H1 (cell line): ENCODE measurements at regions not wholly inside any gene's neighbourhood (a gene's known extent, or its start where the extent isn't known, plus 50 kb on each side); places are given as distances from the start of the nearest gene placed in this dataset.

Experiments
- CTCF ChIA-PET: fragments of 300-600 bp; sonication (Branson Sonifier 250); formaldehyde crosslinking; loops from one replicate; lab custom pipeline; 2021; ENCODE audit not compliant: partially characterized antibody; lab: Charles Lee
- POLR2A ChIA-PET: fragments of 300-600 bp; sonication (Branson Sonifier 250); formaldehyde crosslinking; loops from one replicate; lab custom pipeline; 2021; ENCODE audit warnings: inconsistent platforms; ENCODE audit not compliant: partially characterized antibody; lab: Charles Lee
- DNase-seq, 2 experiments: peaks; one replicate each; pipeline versions ENCODE4 v3.0.0 to v3.0.0-alpha.2; 2010 to 2022; ENCODE audit warnings: low spot score in 2 of 2, low read depth in 1 of 2, mixed read lengths in 1 of 2
- FAIRE-seq: peaks from 2 replicates; lab custom pipeline; 2011; peaks lifted over from hg19 to GRCh38; lab: Jason Lieb, UNC
- H2AFZ ChIP-seq: 2 replicates; pipeline ENCODE4 v1.8.1; 2012; ENCODE audit warnings: low read length, inconsistent platforms
- H2AK5ac ChIP-seq: 2 replicates; pipeline ENCODE4 v1.6.1; 2013; ENCODE audit warnings: low read depth, low read length
- H2BK120ac ChIP-seq: replicated peaks from 2 replicates; pipeline ENCODE3; 2013; ENCODE audit warnings: low read depth, low read length, inconsistent platforms
- H2BK12ac ChIP-seq: 2 replicates; pipeline ENCODE4 v1.6.1; 2013; ENCODE audit warnings: low read depth, low read length
- H2BK15ac ChIP-seq: 2 replicates; pipeline ENCODE4 v1.6.1; 2013; ENCODE audit warnings: low read length
- H2BK20ac ChIP-seq: 2 replicates; pipeline ENCODE4 v1.6.1; 2013; ENCODE audit warnings: low read length
- H2BK5ac ChIP-seq: 2 replicates; pipeline ENCODE4 v1.6.1; 2013; ENCODE audit warnings: low read depth, low read length
- H3K14ac ChIP-seq: 2 replicates; pipeline ENCODE4 v1.6.1; 2013; ENCODE audit warnings: inconsistent platforms; ENCODE audit not compliant: insufficient read length
- H3K18ac ChIP-seq: 2 replicates; pipeline ENCODE4 v1.6.1; 2013; ENCODE audit warnings: low read length; ENCODE audit errors: extremely low read depth
- H3K23ac ChIP-seq: 2 replicates; pipeline ENCODE4 v1.6.1; 2013; ENCODE audit warnings: inconsistent platforms; ENCODE audit not compliant: insufficient read length
- H3K23me2 ChIP-seq: 2 replicates; pipeline ENCODE4 v1.6.1; 2013; ENCODE audit warnings: low read depth, low read length
- H3K27ac ChIP-seq: 2 replicates; pipeline ENCODE4 v1.6.1; 2011; ENCODE audit warnings: low read depth, low read length, inconsistent platforms
- H3K27me3 ChIP-seq, 4 experiments: replicated peaks in 1 of 4; 1 replicate in 1 of 4; 2 replicates in 3 of 4; pipeline versions ENCODE4 v1.6.1 to v1.8.1; 2011 to 2013; ENCODE audit warnings: low read length in 3 of 4, mild to moderate bottlenecking in 3 of 4, inconsistent platforms in 2 of 4, mixed read lengths in 2 of 4, moderate library complexity in 1 of 4; ENCODE audit not compliant: control insufficient read depth in 3 of 4, insufficient read depth in 3 of 4; ENCODE audit errors: extremely low read depth in 1 of 4
- H3K36me3 ChIP-seq, 4 experiments: 2 replicates each; pipeline versions ENCODE4 v1.6.1 to v1.8.1; 2011 to 2013; ENCODE audit warnings: mild to moderate bottlenecking in 4 of 4, low read length in 3 of 4, moderate library complexity in 2 of 4, control low read depth in 1 of 4, inconsistent platforms in 1 of 4; ENCODE audit not compliant: insufficient read depth in 4 of 4, control insufficient read depth in 2 of 4
- H3K4ac ChIP-seq: replicated peaks from 2 replicates; pipeline ENCODE3; 2013; ENCODE audit warnings: low read length, low read depth, mixed read lengths, inconsistent platforms; ENCODE audit not compliant: insufficient read length
- H3K4me1 ChIP-seq, 4 experiments: replicated peaks in 1 of 4; 1 replicate in 1 of 4; 2 replicates in 3 of 4; pipeline versions ENCODE4 v1.6.1 to v1.8.1; 2011 to 2013; ENCODE audit warnings: low read length in 3 of 4, inconsistent platforms in 2 of 4, mixed read lengths in 1 of 4; ENCODE audit not compliant: insufficient read depth in 4 of 4, control insufficient read depth in 3 of 4
- H3K4me2 ChIP-seq, 2 experiments: 2 replicates each; pipeline versions ENCODE4 v1.6.1 to v1.8.1; 2011 to 2013; ENCODE audit warnings: low read depth in 2 of 2, low read length in 2 of 2, control low read depth in 1 of 2, inconsistent platforms in 1 of 2, mild to moderate bottlenecking in 1 of 2; ENCODE audit not compliant: insufficient read depth in 1 of 2
- H3K4me3 ChIP-seq, 4 experiments: fragments of 200-600, 300-600 bp in 1 of 4; sonication (generic), shearing (Covaris generic), sonication (Bioruptor Twin) in 1 of 4; 2 replicates each; pipeline versions ENCODE4 v1.5.1 to v1.8.1; 2011 to 2016; ENCODE audit warnings: low read length in 4 of 4, low read depth in 3 of 4, control low read depth in 2 of 4, inconsistent platforms in 2 of 4, mild to moderate bottlenecking in 2 of 4, mixed read lengths in 1 of 4, moderate library complexity in 1 of 4; ENCODE audit not compliant: insufficient read depth in 2 of 4; ENCODE audit errors: extremely low read depth in 1 of 4
- H3K56ac ChIP-seq: replicated peaks from 2 replicates; pipeline ENCODE3; 2013; ENCODE audit warnings: low read depth, mild to moderate bottlenecking, mixed read lengths, low read length, inconsistent platforms; ENCODE audit not compliant: insufficient read length
- H3K79me1 ChIP-seq: 2 replicates; pipeline ENCODE4 v1.6.1; 2013; ENCODE audit warnings: low read depth, low read length, control low read depth
- H3K79me2 ChIP-seq, 2 experiments: 2 replicates each; pipeline versions ENCODE4 v1.6.1 to v1.8.1; 2012 to 2013; ENCODE audit warnings: low read length in 2 of 2, mild to moderate bottlenecking in 2 of 2, inconsistent platforms in 1 of 2; ENCODE audit not compliant: insufficient read depth in 2 of 2, control insufficient read depth in 1 of 2
- H3K9ac ChIP-seq, 4 experiments: replicated peaks in 1 of 4; 1 replicate in 1 of 4; 2 replicates in 3 of 4; pipeline versions ENCODE4 v1.6.1 to v1.8.1; 2011 to 2013; ENCODE audit warnings: low read depth in 3 of 4, low read length in 3 of 4, control low read depth in 2 of 4, mild to moderate bottlenecking in 2 of 4, moderate library complexity in 2 of 4, inconsistent platforms in 1 of 4; ENCODE audit errors: extremely low read depth in 1 of 4
- H3K9me3 ChIP-seq, 2 experiments: 2 replicates each; pipeline versions ENCODE4 v1.6.1 to v1.8.1; 2012 to 2013; ENCODE audit warnings: mild to moderate bottlenecking in 2 of 2, moderate library complexity in 2 of 2, control low read depth in 1 of 2, inconsistent platforms in 1 of 2, low read depth in 1 of 2, low read length in 1 of 2, mixed read lengths in 1 of 2; ENCODE audit not compliant: insufficient read depth in 2 of 2
- H4K20me1 ChIP-seq, 2 experiments: replicated peaks in 1 of 2; 2 replicates each; pipeline versions ENCODE3 to v1.8.1; 2011 to 2013; ENCODE audit warnings: inconsistent platforms in 2 of 2, low read length in 2 of 2, mild to moderate bottlenecking in 1 of 2; ENCODE audit not compliant: insufficient read depth in 2 of 2, control insufficient read depth in 1 of 2
- H4K5ac ChIP-seq: 2 replicates; pipeline ENCODE4 v1.6.1; 2013; ENCODE audit warnings: low read length, low read depth, mixed read lengths, inconsistent platforms; ENCODE audit not compliant: insufficient read length
- H4K8ac ChIP-seq: 2 replicates; pipeline ENCODE4 v1.8.0; 2013; ENCODE audit warnings: mild to moderate bottlenecking, moderate library complexity, low read length, inconsistent platforms; ENCODE audit not compliant: insufficient read depth; ENCODE audit errors: extremely low read depth
- H4K91ac ChIP-seq: replicated peaks from 2 replicates; pipeline ENCODE3; 2013; ENCODE audit warnings: low read length, mixed read lengths, inconsistent platforms; ENCODE audit not compliant: insufficient read length
- CREB1 ChIP-seq: IDR thresholded peaks from 2 replicates; pipeline ENCODE4 v1.6.1; 2012; ENCODE audit warnings: inconsistent platforms
- KDM5A ChIP-seq: fragments of 200-600 bp; IDR thresholded peaks from 2 replicates; pipeline ENCODE4 v1.7.1; 2012; ENCODE audit warnings: mild to moderate bottlenecking, low read length, inconsistent platforms, mixed read lengths
- MAFK ChIP-seq: IDR thresholded peaks from 2 replicates; pipeline ENCODE4 v1.6.1; 2012; ENCODE audit warnings: low read depth, mild to moderate bottlenecking, improper control_type of control experiment, low read length
- POLR2AphosphoS5 ChIP-seq: IDR thresholded peaks from 2 replicates; pipeline ENCODE4 v1.6.1; 2011; ENCODE audit warnings: low read depth, low read length
- RNF2 ChIP-seq: fragments of 200-900, 300-1000 bp; sonication (generic); IDR thresholded peaks from 2 replicates; pipeline ENCODE4 v1.7.1; 2016; ENCODE audit warnings: borderline replicate concordance, low read depth, mild to moderate bottlenecking, antibody characterized with exemption, low read length; ENCODE audit not compliant: poor library complexity, severe bottlenecking; ENCODE audit errors: missing control alignments
- RXRA ChIP-seq: IDR thresholded peaks from 2 replicates; pipeline ENCODE4 v1.6.1; 2011; ENCODE audit warnings: low read depth, mild to moderate bottlenecking, low read length, moderate library complexity; ENCODE audit not compliant: insufficient read depth
- SIX5 ChIP-seq: IDR thresholded peaks from 2 replicates; pipeline ENCODE4 v1.6.1; 2011; ENCODE audit warnings: mild to moderate bottlenecking, low read depth, low read length
- SP4 ChIP-seq: IDR thresholded peaks from 2 replicates; pipeline ENCODE4 v1.6.1; 2012; ENCODE audit warnings: low read length, inconsistent platforms
- SRF ChIP-seq: IDR thresholded peaks from 2 replicates; pipeline ENCODE4 v1.6.1; 2011; ENCODE audit warnings: mild to moderate bottlenecking, low read depth, low read length, moderate library complexity
- WGBS, 2 experiments: shearing (Covaris generic) in 1 of 2; methylation state at CpG; one replicate each; pipeline versions ENCODE4 v1.1.6 to v1.1.7; 2013 to 2015; ENCODE audit warnings: low lambda C conversion rate in 2 of 2, mixed read lengths in 2 of 2, inconsistent platforms in 1 of 2, low coverage in 1 of 2, missing lambda C conversion rate in 1 of 2; ENCODE audit not compliant: insufficient replicate concordance in 2 of 2, insufficient coverage in 1 of 2, insufficient read length in 1 of 2; ENCODE audit errors: extremely low coverage in 1 of 2, missing lambda C conversion rate in 1 of 2; 5-methylcytosine and 5-hydroxymethylcytosine counted together
- TF ChIP-seq, protein P1 (sequence below), 3 experiments: IDR thresholded peaks; 1 replicate in 2 of 3; 2 replicates in 1 of 3; pipeline versions ENCODE4 v1.5.1 to v1.6.1; 2011; ENCODE audit warnings: low read length in 3 of 3, mild to moderate bottlenecking in 3 of 3, inconsistent platforms in 2 of 3, low read depth in 1 of 3, moderate library complexity in 1 of 3; ENCODE audit not compliant: insufficient read depth in 1 of 3; ENCODE audit errors: control extremely low read depth in 1 of 3

GRCh38 chr13:111546921-111547675 is 226.7 kb downstream of the TEX29 start:
- Histone ChIP-seq H2BK12ac (no peak overlapping the region), H3K36me3 (no peaks in the 10 kb centered on the region), H3K14ac (no peak overlapping the region), H3K9me3 (no peaks in the 10 kb centered on the region), H2AFZ (no peak overlapping the region), H2BK20ac (no peak overlapping the region), H3K79me2 (no peaks in the 10 kb centered on the region), H3K4me1 (no peaks in the 10 kb centered on the region), H3K4me2 (no peak overlapping the region), H3K79me1 (no peaks in the 10 kb centered on the region), H3K23ac (no peak overlapping the region), H2AK5ac (no peak overlapping the region), H3K56ac (no peak overlapping the region), H3K4me3 (no peak overlapping the region), H3K9ac (no peak overlapping the region), H3K27ac (no peak overlapping the region), H4K20me1 (peaks cover 0 to 4% of the 10 kb centered on the region in 2 experiments), H4K8ac (peak overlapping the region; percentile 6; the same call in 1 of the 2 replicates), H4K5ac (no peak overlapping the region), H3K4ac (no peak overlapping the region), H3K18ac (no peak overlapping the region), H3K23me2 (peaks cover 5% of the 10 kb centered on the region; the same call in 1 of the 2 replicates), H2BK120ac (no peak overlapping the region), H3K27me3 (no peaks in the 10 kb centered on the region), H4K91ac (no peak overlapping the region), H2BK15ac (no peak overlapping the region), H2BK5ac (no peak overlapping the region)
- FAIRE-seq (no peak), DNase-seq (no peak)
- ChIA-PET POLR2A (no interaction called here), CTCF (interaction anchor here (0.8 to 1.1 kb wide), 2 partner anchors 25 to 82 kb away, joined by 3 read pairs; no protein-coding TSS in a partner anchor)
- WGBS, 2 experiments, result 88% methylated on average over 19 of the region's 19 CpGs; no CpG with 5 or more reads in 1 of the 2 experiments
- TF ChIP-seq KDM5A, result no peak
- TF ChIP-seq, protein P1, sequence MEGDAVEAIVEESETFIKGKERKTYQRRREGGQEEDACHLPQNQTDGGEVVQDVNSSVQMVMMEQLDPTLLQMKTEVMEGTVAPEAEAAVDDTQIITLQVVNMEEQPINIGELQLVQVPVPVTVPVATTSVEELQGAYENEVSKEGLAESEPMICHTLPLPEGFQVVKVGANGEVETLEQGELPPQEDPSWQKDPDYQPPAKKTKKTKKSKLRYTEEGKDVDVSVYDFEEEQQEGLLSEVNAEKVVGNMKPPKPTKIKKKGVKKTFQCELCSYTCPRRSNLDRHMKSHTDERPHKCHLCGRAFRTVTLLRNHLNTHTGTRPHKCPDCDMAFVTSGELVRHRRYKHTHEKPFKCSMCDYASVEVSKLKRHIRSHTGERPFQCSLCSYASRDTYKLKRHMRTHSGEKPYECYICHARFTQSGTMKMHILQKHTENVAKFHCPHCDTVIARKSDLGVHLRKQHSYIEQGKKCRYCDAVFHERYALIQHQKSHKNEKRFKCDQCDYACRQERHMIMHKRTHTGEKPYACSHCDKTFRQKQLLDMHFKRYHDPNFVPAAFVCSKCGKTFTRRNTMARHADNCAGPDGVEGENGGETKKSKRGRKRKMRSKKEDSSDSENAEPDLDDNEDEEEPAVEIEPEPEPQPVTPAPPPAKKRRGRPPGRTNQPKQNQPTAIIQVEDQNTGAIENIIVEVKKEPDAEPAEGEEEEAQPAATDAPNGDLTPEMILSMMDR (IDR thresholded peaks at IDR 0.05; ENCODE audit: control extremely low read depth in 1 of 3, insufficient read depth in 1 of 3, low read depth in 1 of 3, low read length in 3 of 3), result no peak
- TF ChIP-seq CREB1, result no peak
- no peak for TF ChIP-seq POLR2AphosphoS5
- no peak for TF ChIP-seq SIX5
- no peak for TF ChIP-seq MAFK
- no peak for TF ChIP-seq RNF2
- TF ChIP-seq RXRA, result no peak
- TF ChIP-seq SRF, result no peak
- no peak for TF ChIP-seq SP4
